ENCODE measurements at regions not wholly inside any gene's neighbourhood (a gene's known extent, or its start where the extent isn't known, plus 50 kb on each side); places are given as distances from the start of the nearest gene placed in this dataset.
"Not testable (repeated sequence)": the region's sequence is repeated elsewhere in the genome, so short reads cannot be mapped to it uniquely, and the experiment has no call there.

- no peak for TF ChIP-seq CTCF (IDR thresholded peaks at IDR 0.05; ENCODE audit: low read depth, low read length, missing control alignments)
- DNase-seq (ENCODE audit: low read depth): no peak
- no peak overlapping the region for H3K4me3 ChIP-seq (ENCODE audit: low read depth, low read length)
Observed at GRCh38 chr3:124635169-124635539, 95.1 kb upstream of the UMPS start.

- DNase-seq (ENCODE audit: low read depth): no peak
- TF ChIP-seq CTCF (IDR thresholded peaks at IDR 0.05; ENCODE audit: low read depth, low read length, missing control alignments): no peak
- H3K4me3 ChIP-seq (ENCODE audit: low read depth, low read length): no peak overlapping the region
Observed at GRCh38 chr3:124636101-124636862, 94.0 kb upstream of the UMPS start.

GRCh38 chr3:124636863-124637296 is 93.4 kb upstream of the UMPS start:
- no peak for DNase-seq (ENCODE audit: low read depth)
- TF ChIP-seq CTCF (IDR thresholded peaks at IDR 0.05; ENCODE audit: low read depth, low read length, missing control alignments): no peak
- H3K4me3 ChIP-seq (ENCODE audit: low read depth, low read length): no peak overlapping the region

GRCh38 chr3:124639406-124640237 is 90.6 kb upstream of the UMPS start:
- H3K4me3 ChIP-seq (ENCODE audit: low read depth, low read length): no peak overlapping the region; the same call in 1 of the 2 replicates
- TF ChIP-seq CTCF (IDR thresholded peaks at IDR 0.05; ENCODE audit: low read depth, low read length, missing control alignments): no peak
- DNase-seq (ENCODE audit: low read depth): no peak

- TF ChIP-seq CTCF (IDR thresholded peaks at IDR 0.05; ENCODE audit: low read depth, low read length, missing control alignments): no peak
- no peak overlapping the region for H3K4me3 ChIP-seq (ENCODE audit: low read depth, low read length)
- DNase-seq (ENCODE audit: low read depth): no peak
Observed at GRCh38 chr3:124640635-124641306, 89.5 kb upstream of the UMPS start.

- no peak for TF ChIP-seq CTCF (IDR thresholded peaks at IDR 0.05; ENCODE audit: low read depth, low read length, missing control alignments)
- no peak for DNase-seq (ENCODE audit: low read depth)
Observed at GRCh38 chr3:124643453-124643852, 86.8 kb upstream of the UMPS start.

GRCh38 chr3:124646186-124646585 is 84.1 kb upstream of the UMPS start:
- H3K4me3 ChIP-seq (ENCODE audit: low read depth, low read length); DNase-seq (ENCODE audit: low read depth): not testable (repeated sequence)

More at GRCh38 chr3:124643453-124643852, 86.8 kb upstream of the UMPS start:
- no peak overlapping the region for H3K4me3 ChIP-seq (ENCODE audit: low read depth, low read length)

All from GM12864 (cell line).